ENCODE measurements at regions not wholly inside any gene's neighbourhood (a gene's known extent, or its start where the extent isn't known, plus 50 kb on each side); places are given as distances from the start of the nearest gene placed in this dataset.

- no peak for ATAC-seq
- ChIA-PET CTCF (ENCODE audit: low intra/inter-chr PET ratio, low total read pairs) (no interaction called here), POLR2A (no interaction called here)
- no peaks in the 10 kb centered on the region for H3K9me3 ChIP-seq (ENCODE audit: low read length)
- no peak overlapping the region for H3K4me2 ChIP-seq (ENCODE audit: low read depth, low read length)
- H3K27me3 ChIP-seq (ENCODE audit: control insufficient read depth in 1 of 2, insufficient read depth in 2 of 2, low read length in 2 of 2), result no peaks in the 10 kb centered on the region; a peak in 1 of 5 replicates
- TF ChIP-seq ZNF180 (CRISPR knock-in tag; IDR thresholded peaks at IDR 0.05; ENCODE audit: borderline replicate concordance, low read depth) (no peak), NAIF1 (CRISPR knock-in tag; IDR thresholded peaks at IDR 0.05; ENCODE audit: borderline replicate concordance) (no peak), MYNN (CRISPR knock-in tag; IDR thresholded peaks at IDR 0.05; ENCODE audit: low read depth) (no peak), KLF12 (CRISPR knock-in tag; IDR thresholded peaks at IDR 0.05; ENCODE audit: borderline replicate concordance) (no peak), TSC22D2 (CRISPR knock-in tag; IDR thresholded peaks at IDR 0.05; ENCODE audit: borderline replicate concordance) (no peak), ZNF678 (CRISPR knock-in tag; IDR thresholded peaks at IDR 0.05) (no peak), PCBP2 (optimal IDR thresholded peaks at IDR 0.05; ENCODE audit: low read depth, low read length, poor library complexity, severe bottlenecking) (no peak), ZNF143 (CRISPR knock-in tag; IDR thresholded peaks at IDR 0.05) (no peak), SOX5 (CRISPR knock-in tag; IDR thresholded peaks at IDR 0.05; ENCODE audit: borderline replicate concordance) (no peak), TIGD3 (CRISPR knock-in tag; IDR thresholded peaks at IDR 0.05; ENCODE audit: borderline replicate concordance) (no peak)
- TF ChIP-seq, protein P1, sequence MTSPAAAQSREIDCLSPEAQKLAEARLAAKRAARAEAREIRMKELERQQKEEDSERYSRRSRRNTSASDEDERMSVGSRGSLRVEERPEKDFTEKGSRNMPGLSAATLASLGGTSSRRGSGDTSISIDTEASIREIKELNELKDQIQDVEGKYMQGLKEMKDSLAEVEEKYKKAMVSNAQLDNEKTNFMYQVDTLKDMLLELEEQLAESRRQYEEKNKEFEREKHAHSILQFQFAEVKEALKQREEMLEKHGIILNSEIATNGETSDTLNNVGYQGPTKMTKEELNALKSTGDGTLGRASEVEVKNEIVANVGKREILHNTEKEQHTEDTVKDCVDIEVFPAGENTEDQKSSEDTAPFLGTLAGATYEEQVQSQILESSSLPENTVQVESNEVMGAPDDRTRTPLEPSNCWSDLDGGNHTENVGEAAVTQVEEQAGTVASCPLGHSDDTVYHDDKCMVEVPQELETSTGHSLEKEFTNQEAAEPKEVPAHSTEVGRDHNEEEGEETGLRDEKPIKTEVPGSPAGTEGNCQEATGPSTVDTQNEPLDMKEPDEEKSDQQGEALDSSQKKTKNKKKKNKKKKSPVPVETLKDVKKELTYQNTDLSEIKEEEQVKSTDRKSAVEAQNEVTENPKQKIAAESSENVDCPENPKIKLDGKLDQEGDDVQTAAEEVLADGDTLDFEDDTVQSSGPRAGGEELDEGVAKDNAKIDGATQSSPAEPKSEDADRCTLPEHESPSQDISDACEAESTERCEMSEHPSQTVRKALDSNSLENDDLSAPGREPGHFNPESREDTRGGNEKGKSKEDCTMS (CRISPR knock-in tag; conservative IDR thresholded peaks at IDR 0.05), result no peak
- in situ Hi-C loops (cut with HindIII; ENCODE audit: extremely low pct_ligation_motif_present, low pct_unique_long_range_greater_than_20kb), result no loop called here
- H3K36me3 ChIP-seq (replicated peaks in 1 of 2; ENCODE audit: control insufficient read depth in 1 of 2, insufficient read depth in 2 of 2, low read length in 2 of 2), result no peaks in the 10 kb centered on the region
- H3K4me3 ChIP-seq (replicated peaks in 1 of 3; ENCODE audit: insufficient read depth in 1 of 3, low read depth in 2 of 3, low read length in 3 of 3), result no peak overlapping the region
- 5% methylated on average over 7 of the region's 7 CpGs for WGBS (ENCODE audit: low lambda C conversion rate)
- H4K20me1 ChIP-seq (ENCODE audit: insufficient read depth, low read length), result no peaks in the 10 kb centered on the region
- no peak overlapping the region for H2AFZ ChIP-seq (ENCODE audit: low read length)
- BruUV-seq (replicated peaks), result no TSS peak
- no peak for FAIRE-seq
- H3K79me2 ChIP-seq (ENCODE audit: insufficient read depth, low read length), result no peaks in the 10 kb centered on the region
- H3K4me1 ChIP-seq (ENCODE audit: insufficient read depth, low read length), result no peaks in the 10 kb centered on the region
- H3K9ac ChIP-seq (ENCODE audit: insufficient read depth, low read depth, low read length), result no peak overlapping the region
- intact Hi-C loops (cut with micrococcal nuclease; ENCODE audit: unreplicated experiment), result no loop called here
- H3K27ac ChIP-seq (ENCODE audit: extremely low read length, insufficient read depth, low read length), result no peak overlapping the region
- DNase-seq (ENCODE audit: low spot score), result no peak
These were observed 84.9 kb upstream of the MPDZ start for GRCh38 chr9:13364271-13365000.
